ENCODE measurements at regions not wholly inside any gene's neighbourhood (a gene's known extent, or its start where the extent isn't known, plus 50 kb on each side); places are given as distances from the start of the nearest gene placed in this dataset.

- no peak for TF ChIP-seq ZNF383 (CRISPR knock-in tag; IDR thresholded peaks at IDR 0.05; ENCODE audit: borderline replicate concordance)
- TF ChIP-seq PBX3 (CRISPR knock-in tag; IDR thresholded peaks at IDR 0.05; ENCODE audit: borderline replicate concordance) = no peak
Observed at GRCh38 chr2:728165-728564, 51.0 kb upstream of the TMEM18 start.
